ENCODE measurements at regions not wholly inside any gene's neighbourhood (a gene's known extent, or its start where the extent isn't known, plus 50 kb on each side); places are given as distances from the start of the nearest gene placed in this dataset.
"Not testable (repeated sequence)": the region's sequence is repeated elsewhere in the genome, so short reads cannot be mapped to it uniquely, and the experiment has no call there.

GRCh38 chr18:60246606-60247005 is 126.0 kb downstream of the MC4R start:
- Histone ChIP-seq H3K79me2 (ENCODE audit: insufficient read depth, low read depth) (no peaks in the 10 kb centered on the region), H3K4me3 (IDR thresholded peaks at IDR 0.05; ENCODE audit: insufficient read depth, low read depth, low read length) (no peak overlapping the region), H3K27ac (no peak overlapping the region), H3K36me3 (ENCODE audit: insufficient read depth) (no peaks in the 10 kb centered on the region), H2AFZ (ENCODE audit: low read depth) (no peak overlapping the region), H3K4me1 (ENCODE audit: low read depth, poor library complexity, severe bottlenecking) (peaks cover 27% of the 10 kb centered on the region), H4K20me1 (ENCODE audit: insufficient read depth) (no peaks in the 10 kb centered on the region), H3K9ac (no peak overlapping the region), H3K4me2 (peak overlapping the region; percentile 64), H3K27me3 (ENCODE audit: insufficient read depth, low read depth) (no peaks in the 10 kb centered on the region; the same call in 1 of the 2 replicates)
- TF ChIP-seq CTCF (conservative IDR thresholded peaks at IDR 0.05; ENCODE audit: low read depth, low read length): no peak

- H3K9ac ChIP-seq: no peak overlapping the region
- H3K4me1 ChIP-seq (ENCODE audit: low read depth, poor library complexity, severe bottlenecking): peaks cover 28% of the 10 kb centered on the region
- TF ChIP-seq CTCF (conservative IDR thresholded peaks at IDR 0.05; ENCODE audit: low read depth, low read length): no peak
- H3K36me3 ChIP-seq (ENCODE audit: insufficient read depth): no peaks in the 10 kb centered on the region
- no peaks in the 10 kb centered on the region; the same call in 1 of the 2 replicates for H3K27me3 ChIP-seq (ENCODE audit: insufficient read depth, low read depth)
- H3K27ac ChIP-seq: no peak overlapping the region
- no peak overlapping the region for H2AFZ ChIP-seq (ENCODE audit: low read depth)
- H4K20me1 ChIP-seq (ENCODE audit: insufficient read depth): no peaks in the 10 kb centered on the region
- no peak overlapping the region for H3K4me2 ChIP-seq
- no peak overlapping the region for H3K4me3 ChIP-seq (IDR thresholded peaks at IDR 0.05; ENCODE audit: insufficient read depth, low read depth, low read length)
- H3K79me2 ChIP-seq (ENCODE audit: insufficient read depth, low read depth): no peaks in the 10 kb centered on the region
Measured at GRCh38 chr18:60245096-60245495, 127.5 kb downstream of the MC4R start.

GRCh38 chr18:60239024-60239710 is 133.4 kb downstream of the MC4R start:
- H3K36me3 ChIP-seq (ENCODE audit: insufficient read depth); H3K27ac ChIP-seq; H2AFZ ChIP-seq (ENCODE audit: low read depth); H3K27me3 ChIP-seq (ENCODE audit: insufficient read depth, low read depth); H3K4me3 ChIP-seq (IDR thresholded peaks at IDR 0.05; ENCODE audit: insufficient read depth, low read depth, low read length); H4K20me1 ChIP-seq (ENCODE audit: insufficient read depth); H3K79me2 ChIP-seq (ENCODE audit: insufficient read depth, low read depth); H3K9ac ChIP-seq: not testable (repeated sequence)
- Histone ChIP-seq H3K4me2 (peak overlapping the region; percentile 85), H3K4me1 (ENCODE audit: low read depth, poor library complexity, severe bottlenecking) (peaks cover 21% of the 10 kb centered on the region)

- Histone ChIP-seq H3K36me3 (ENCODE audit: insufficient read depth) (no peaks in the 10 kb centered on the region), H3K4me1 (ENCODE audit: low read depth, poor library complexity, severe bottlenecking) (peaks cover 21% of the 10 kb centered on the region), H3K27ac (no peak overlapping the region), H3K9ac (no peak overlapping the region), H3K4me2 (no peak overlapping the region), H3K4me3 (IDR thresholded peaks at IDR 0.05; ENCODE audit: insufficient read depth, low read depth, low read length) (no peak overlapping the region), H4K20me1 (ENCODE audit: insufficient read depth) (no peaks in the 10 kb centered on the region), H3K79me2 (ENCODE audit: insufficient read depth, low read depth) (no peaks in the 10 kb centered on the region), H2AFZ (ENCODE audit: low read depth) (no peak overlapping the region), H3K27me3 (ENCODE audit: insufficient read depth, low read depth) (no peaks in the 10 kb centered on the region)
- no peak for TF ChIP-seq CTCF (conservative IDR thresholded peaks at IDR 0.05; ENCODE audit: low read depth, low read length)
Measured at GRCh38 chr18:60235164-60235563, 137.4 kb downstream of the MC4R start.

- no peak for TF ChIP-seq CTCF (conservative IDR thresholded peaks at IDR 0.05; ENCODE audit: low read depth, low read length)
- no peak overlapping the region for H3K4me2 ChIP-seq
- H3K9ac ChIP-seq: no peak overlapping the region
- no peak overlapping the region for H3K27ac ChIP-seq
- no peaks in the 10 kb centered on the region for H3K27me3 ChIP-seq (ENCODE audit: insufficient read depth, low read depth)
- H3K36me3 ChIP-seq (ENCODE audit: insufficient read depth): no peaks in the 10 kb centered on the region
- no peaks in the 10 kb centered on the region for H4K20me1 ChIP-seq (ENCODE audit: insufficient read depth)
- H3K4me3 ChIP-seq (IDR thresholded peaks at IDR 0.05; ENCODE audit: insufficient read depth, low read depth, low read length): no peak overlapping the region
- no peaks in the 10 kb centered on the region for H3K79me2 ChIP-seq (ENCODE audit: insufficient read depth, low read depth)
- no peaks in the 10 kb centered on the region for H3K4me1 ChIP-seq (ENCODE audit: low read depth, poor library complexity, severe bottlenecking)
- H2AFZ ChIP-seq (ENCODE audit: low read depth): no peak overlapping the region
Measured at GRCh38 chr18:60232541-60232940, 140.0 kb downstream of the MC4R start.
